ENCODE measurements at regions not wholly inside any gene's neighbourhood (a gene's known extent, or its start where the extent isn't known, plus 50 kb on each side); places are given as distances from the start of the nearest gene placed in this dataset.
"Not testable (repeated sequence)": the region's sequence is repeated elsewhere in the genome, so short reads cannot be mapped to it uniquely, and the experiment has no call there.

DNA sequence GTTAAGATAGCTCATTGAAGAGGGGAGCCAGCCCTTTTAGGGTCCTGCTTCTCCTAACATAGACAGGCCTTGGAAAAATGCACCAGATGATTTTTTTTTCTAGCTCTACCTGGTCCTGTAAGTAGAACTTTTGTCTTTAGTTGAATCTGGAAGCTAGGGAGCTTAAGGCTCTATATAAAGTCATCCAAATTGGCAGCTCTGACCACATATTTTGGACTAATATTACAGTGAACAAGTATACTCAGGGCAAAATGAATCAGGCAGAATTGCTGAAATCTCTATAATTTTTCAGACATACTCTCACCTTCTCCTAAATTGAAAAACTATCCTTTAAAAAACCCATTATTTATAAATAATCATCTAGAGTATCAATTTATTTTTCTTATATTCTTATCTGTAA lies 375.6 kb downstream of the OSTF1 start:
- no peak for DNase-seq

DNA sequence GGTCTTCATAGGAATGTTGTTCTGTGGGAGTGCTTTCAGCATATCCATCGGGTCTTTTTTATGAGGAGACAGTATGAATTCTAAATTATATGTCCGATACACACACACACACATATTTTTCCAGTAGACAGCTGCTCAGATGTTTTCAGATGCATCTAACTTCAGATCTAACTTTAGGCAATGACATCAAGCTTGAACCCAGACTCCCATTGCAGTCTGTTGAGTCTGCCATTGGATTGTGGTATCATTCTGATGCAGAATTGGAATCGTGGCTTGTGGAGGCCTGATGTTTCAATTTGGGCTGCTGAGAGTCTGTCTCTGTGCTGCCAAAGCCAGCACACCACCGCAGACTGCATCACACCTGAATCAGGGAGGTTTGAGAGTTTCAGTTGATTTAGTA lies 376.4 kb downstream of the OSTF1 start:
- no peak for DNase-seq

DNA sequence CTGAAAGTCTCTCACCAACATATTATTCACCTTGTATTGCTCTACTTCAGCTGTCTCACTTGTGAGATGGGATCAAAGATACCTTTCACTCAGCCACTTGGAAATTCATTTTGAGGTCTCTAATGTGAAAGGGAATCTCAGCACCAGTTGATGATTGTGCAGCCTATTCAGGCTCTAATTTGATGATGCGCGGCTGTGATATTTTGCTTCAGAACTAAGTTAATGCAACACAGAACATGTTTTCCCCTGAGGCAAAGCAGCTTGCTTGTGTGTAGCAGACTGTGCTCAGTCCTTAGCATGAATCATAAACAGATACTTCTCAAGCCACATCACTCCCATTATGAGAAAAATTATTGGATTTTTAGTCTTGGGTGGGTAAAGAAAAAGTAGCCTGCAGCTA lies 378.8 kb downstream of the OSTF1 start:
- no peak for DNase-seq

DNA sequence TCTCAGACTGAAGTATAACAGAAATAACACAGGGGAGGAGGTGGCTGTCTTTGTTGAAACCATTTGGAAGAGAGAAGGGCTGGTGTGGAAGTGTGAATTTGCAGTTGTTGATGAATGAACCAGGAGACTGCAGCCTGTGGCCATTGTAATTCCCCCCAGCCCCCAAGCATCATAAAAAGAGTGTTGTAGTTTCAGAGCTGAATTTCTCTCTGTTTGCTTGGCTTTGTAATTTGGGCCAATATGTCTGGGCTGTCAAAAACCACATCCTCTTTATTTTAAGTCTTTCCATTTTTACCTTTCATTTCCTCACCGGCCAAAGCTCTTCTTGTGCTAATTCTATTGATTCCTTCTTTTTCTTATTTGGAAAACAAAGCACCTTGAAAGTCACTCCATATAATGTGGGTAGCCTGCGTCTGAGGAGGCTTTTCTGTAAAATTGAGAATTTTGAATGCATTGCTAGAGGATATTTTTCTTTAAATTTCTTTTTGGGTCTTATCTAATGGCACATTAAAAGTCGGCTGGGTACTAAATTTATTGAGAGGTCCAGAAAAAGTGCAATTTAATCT lies 383.3 kb downstream of the OSTF1 start:
- DNase-seq = no peak

DNA sequence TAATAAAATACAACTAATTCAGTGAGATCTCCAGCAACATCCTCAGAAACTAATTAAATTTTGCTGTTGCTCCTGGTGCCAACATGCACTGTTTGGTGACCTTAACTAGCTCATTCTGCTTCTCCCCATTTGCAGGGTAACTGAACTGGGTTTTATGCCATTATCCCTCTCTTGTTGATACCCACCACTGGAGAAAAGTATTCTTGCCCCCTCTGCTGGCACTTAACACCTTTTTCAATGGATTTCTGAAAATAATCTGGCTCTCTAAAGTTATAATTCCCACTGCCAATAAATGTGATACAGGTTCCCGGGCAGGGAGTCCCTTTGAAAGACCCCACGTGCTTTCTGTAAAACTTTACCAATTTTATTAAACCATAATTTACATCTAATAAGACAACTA lies 394.3 kb downstream of the OSTF1 start:
- DNase-seq = no peak

DNA sequence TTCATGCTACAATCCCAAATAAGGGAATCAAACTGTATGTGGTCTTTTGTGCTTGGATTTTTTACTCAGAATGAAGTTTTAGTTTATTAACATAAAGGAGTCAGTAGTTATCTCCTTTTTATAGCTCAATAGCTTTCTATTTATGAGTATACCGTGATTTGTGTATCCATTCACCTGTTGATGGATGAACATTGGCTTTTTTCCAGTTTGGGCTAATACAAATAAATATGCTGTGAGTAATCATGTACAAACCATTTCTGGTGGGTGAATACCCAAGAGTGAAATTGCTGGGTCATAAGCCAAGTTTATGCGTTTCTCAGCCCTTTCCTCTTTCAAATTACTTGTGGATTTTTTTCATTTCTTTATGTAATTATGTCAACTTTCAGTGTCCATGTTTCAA lies 395.3 kb downstream of the OSTF1 start:
- DNase-seq = no peak

DNA sequence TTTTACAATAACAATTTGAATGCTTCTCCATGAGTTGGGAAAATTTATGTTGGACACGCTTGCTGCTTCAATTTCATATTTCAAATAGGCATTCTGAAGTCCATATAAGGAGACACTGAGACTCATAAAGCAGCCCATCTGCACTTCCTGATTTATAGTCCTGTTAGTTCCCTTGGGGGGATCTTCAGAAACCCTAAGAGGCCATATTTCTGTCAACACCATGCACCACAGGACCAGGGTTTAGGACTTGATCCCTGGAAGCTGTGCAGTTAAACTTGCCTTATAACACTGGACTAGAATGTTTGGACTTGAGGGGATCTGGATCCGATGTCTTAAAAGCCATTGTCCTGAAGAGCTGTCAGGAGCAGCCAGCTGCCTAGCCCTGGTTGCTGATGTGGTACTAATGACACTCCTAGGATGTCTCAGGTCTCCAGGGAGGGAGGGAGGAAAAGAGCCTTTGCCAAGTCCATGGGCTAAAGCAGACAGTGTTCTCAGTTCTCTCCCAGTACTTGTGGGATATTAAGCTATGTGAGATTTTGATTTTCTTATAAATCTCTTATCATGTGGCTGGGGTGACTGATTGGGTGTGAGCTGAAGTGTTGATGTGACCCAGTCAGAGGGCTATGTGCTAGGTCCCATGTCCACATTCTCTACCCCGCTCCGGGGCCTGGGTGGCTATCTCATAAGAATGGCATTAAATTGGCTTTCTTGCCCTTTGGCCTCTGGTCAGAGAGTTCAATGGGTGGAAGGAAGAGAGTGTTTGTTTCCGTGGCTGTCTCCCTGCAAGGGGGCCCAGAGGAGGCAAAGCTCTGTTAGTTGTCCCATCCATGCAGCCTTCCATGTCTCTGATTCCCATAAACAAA lies 399.8 kb downstream of the OSTF1 start:
- DNase-seq = no peak

DNA sequence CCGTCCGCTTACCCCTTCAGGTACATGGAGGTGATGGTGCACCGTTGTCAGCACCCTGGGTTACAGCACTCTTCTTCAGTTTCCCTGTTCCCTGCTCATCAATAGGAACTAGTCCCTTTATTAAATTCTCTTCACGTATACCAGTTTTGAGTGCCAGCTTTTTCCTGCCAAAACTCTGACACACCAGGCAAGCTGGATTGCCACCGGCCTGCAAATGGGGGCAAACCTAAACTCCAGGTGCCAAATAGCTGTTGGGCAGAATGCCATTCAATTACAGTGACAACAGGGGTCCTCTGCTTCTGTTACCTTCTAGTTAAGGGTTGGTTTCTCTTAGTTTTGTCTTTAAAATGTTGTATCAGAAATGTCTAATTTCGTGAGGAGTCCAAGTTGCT lies 400.4 kb downstream of the OSTF1 start:
- no peak for DNase-seq

DNA sequence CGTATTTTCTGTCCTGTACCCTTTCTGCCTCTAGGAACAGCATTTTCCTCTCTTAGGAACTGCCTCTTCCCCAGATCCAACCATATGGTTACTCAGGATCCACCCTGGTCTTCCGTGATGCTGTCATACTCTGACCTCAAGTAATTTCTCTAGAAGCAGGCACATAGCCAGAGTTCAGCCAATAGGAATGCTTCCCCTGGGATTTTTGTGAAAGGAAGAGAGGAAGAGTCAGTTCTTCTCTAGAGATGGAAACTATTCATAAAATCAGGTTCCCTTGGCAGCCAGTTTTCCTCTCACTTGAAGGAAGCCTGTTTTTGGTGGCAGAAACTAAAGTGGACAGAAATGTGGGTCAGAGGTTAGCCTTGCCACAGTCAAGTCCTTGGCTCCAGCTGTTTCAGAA lies 400.1 kb upstream of the PCSK5 start:
- no peak for DNase-seq

DNA sequence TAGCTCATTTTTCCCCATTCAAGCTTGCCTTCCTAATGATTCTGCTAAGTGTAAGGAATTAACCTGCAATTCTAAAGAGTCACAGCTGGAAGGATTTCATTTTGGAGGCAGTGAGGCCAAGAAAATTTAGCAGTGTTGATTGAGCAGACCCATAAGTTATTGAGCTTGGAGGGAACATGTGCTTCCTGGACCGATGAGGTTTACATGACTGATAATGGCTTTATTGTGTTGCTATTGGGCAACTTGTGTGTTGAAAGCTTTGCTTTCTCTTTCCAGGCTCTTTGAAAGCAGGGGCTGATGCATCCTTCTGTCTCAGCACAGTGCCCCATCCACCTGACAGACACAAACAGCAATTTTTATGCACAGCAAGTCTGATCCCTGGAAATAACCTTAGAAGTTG lies 398.9 kb upstream of the PCSK5 start:
- no peak for DNase-seq

DNA sequence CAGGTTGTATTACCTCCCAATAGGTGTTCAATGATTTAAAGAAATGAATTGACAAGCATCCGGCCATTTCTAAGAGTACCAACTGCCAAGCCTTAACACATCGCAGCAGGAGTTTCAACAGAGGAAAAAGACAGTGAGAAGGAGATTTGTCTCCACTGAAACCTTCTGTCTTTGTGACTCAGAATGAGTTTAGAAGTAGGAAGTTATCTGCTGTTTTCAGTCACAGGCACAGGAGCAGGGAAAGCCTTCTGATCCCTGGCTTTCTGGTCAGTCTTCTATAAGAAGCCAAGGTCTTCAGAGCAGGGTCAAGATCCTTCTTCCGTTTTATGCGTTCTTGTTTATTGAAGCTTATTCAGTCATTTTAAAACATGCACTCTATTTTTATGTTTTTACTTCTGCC lies 390.7 kb upstream of the PCSK5 start:
- DNase-seq = no peak

DNA sequence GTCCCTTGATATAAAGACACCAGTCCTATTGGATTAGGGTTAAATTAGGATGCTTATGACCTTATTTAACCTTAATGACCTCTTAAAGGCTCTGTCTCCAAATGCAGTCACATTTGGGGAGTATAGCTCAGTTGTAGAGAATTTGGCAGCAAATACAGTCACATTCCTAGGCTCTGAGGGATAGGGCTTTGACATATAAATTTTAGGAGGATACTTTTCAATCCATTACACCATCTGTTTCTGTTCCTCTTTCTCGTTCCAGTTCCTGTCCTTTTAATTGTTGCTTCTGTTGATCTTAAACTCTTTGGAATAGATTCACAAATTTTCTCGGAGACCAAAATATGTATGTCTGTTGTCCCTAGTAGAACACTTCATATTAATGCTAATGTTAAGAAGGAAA lies 390.0 kb upstream of the PCSK5 start:
- no peak for DNase-seq

DNA sequence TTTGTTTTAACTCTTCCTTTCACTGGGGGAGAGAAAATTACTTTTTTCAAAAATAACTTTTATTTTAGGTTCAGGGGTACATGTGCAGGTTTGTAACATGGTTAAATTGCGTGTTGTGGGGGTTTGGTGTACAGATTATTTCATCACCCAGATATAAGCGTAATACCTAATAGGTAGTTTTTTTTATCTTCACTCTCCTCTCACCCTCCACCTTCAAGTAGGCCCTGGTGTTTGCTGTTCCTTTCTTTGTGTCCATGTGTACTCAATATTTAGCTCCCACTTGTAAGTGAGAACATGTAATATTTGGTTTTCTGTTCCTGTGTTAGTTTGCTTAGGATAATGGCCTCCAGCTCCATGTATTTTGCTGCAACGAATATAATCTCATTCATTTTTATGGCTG lies 389.5 kb upstream of the PCSK5 start:
- DNase-seq = not testable (repeated sequence)

DNA sequence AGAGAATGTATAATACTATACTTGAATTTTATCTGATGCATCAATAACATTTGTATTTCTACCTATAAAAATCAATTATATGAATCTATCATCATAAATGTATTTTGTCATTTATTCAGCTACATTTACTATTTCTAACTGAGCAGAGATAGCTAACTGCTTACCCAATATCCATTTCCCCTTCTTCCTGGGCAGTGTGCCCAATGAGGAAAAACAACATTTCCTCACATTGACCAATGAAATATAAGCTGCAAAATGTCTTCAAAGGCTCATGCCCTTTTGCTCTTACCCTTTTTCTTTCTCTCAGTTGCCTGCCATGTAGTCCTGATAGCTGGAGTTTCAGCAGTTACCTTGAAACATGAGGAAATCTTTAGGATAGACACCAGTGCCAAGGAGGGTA lies 385.8 kb upstream of the PCSK5 start:
- no peak for DNase-seq

DNA sequence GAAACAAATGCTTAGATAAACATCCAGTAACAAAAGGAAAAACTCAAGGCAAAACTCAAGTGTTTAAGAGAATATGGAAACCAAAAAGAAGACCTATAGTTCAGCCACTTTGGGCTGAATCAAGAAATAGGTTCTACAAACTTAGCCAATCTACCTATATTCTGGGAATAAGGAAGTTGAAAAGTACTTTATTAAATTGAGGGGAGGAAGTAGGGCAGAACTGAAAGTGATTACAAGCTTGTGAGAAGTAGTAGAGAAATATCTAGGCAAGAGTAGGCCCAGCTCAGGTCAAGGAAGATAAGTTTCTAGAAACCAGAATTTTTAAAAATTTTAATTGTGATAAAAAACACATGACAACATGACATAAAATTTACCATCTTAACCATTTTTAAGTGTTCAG lies 384.8 kb upstream of the PCSK5 start:
- DNase-seq = no peak

DNA sequence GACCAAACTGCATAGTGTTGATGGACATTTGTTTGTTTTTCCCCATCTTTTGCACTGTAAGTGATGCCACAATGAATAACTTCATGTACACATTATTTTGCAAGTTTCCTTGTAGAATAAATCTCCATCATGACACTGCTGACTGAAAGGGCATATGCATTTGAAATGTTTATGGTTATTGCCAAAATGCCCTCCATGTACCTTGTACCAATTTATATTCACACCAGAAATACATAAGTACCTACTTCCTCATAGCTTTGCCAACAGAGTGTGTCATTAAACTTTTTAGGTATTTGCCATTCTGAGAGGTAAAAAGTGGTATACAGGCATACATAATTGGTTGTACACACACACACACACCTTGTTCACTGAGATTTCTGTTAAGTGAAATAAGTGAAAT lies 361.0 kb upstream of the PCSK5 start:
- DNase-seq = no peak

DNA sequence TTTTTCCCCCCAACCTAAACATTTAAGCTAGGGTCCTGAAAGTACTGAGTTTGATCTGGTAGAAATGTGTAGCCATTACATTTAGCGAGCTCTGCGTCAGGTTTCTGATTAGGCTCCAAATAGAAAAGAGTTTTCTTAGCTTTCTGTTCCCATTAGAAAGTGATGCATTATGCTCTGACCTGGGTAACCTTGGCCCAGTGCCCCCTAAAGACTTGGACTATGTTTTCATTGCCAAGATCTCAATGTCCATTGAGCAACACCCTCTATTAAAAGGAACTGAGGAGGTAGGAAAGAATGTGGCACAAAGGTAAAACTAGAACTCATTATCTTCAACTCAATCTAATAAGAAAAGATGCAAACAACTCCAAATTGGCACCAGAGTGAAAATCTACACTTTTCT lies 358.9 kb upstream of the PCSK5 start:
- DNase-seq = no peak

DNA sequence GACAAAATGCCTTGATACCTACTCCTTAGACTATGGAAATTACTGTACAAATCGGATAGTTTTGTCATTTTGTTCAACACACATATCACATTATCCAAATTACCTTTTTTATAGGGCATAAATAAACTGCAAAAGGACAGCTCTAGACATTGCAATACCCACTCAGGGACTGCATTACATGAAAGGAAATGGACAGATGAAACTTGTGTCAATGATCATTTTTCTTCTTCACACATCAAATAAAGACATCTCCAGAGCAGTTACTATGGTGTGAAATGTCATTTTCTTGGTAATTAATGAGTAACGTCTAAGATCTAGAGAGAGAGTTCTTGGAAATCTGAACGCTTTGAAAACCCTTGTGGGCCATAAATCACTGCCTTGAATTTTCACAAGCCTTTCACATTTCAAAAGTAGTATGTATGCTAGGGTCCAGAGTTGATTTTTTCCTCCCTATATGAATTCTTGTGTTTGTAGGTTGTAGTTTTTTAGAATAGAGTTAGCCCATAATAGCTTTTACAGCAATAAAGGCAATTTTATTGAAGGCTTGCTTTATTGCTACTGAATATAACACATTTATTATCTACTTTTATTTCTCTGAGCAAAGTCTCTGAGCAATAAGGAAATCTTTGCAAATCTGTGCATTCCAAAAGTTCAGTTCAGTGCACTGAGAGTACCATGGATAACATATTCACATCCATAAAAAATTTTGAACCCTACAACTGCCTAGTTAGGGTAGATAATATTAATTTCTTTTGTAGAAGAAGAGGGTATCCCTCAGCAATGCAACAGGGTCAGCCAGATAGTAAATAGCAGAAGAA lies 358.0 kb upstream of the PCSK5 start:
- no peak for DNase-seq

DNA sequence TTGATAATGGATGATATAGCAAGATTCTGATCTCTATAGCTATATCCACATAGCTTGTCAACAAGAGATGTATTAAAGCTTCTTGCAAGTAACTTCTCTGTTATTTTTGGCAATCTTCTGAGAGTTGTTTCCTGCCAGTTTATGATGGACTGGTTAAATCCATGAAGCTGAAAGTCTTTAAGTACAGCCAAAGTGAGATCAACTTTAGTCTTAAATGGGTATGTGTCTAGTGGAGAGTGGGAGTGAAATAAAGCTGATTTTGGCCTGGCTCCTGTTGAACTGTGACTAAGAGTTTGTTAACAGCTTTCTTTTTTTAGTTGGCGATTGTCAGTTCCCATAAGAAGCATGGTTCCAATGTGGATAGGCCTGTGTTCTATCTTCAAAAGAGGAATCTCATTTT lies 350.9 kb upstream of the PCSK5 start:
- no peak for DNase-seq

DNA sequence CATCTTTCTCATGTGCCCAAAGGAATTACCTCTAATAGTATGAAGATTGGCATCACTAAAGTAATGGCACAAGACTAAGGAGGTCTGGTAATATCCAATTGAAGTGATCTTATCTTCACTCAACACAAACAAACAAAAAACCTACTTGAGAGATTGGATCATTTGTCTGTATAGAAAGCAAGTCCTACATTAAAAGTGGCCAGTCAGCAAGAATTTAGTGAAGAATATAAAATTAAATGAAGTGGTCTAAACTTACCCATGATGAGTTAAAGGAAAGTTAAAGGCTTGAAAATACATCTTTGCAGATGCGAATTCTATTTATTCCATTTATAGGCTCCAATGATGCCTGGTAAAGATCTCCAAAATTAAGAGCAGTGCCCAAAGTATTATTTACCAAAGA lies 350.3 kb upstream of the PCSK5 start:
- no peak for DNase-seq

DNA sequence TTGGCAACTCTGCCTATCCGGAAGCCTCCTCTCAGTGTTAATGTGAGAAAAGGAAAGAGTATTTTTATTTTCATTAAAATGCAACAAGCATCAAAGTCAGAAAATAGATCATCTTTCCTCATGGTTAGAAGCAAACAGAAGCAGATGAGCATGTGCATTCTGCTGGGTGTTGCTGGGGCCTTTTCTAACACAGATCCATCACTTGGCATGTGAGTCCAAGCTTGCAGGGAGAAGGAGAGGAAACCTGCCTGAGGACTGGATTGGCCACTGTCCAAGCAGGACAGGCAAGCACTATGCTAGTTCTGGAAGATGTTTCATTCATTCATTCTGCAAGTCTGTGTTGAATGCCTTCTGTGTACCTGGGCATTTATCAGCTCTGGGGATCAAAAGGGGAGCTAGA lies 348.7 kb upstream of the PCSK5 start:
- DNase-seq = no peak

DNA sequence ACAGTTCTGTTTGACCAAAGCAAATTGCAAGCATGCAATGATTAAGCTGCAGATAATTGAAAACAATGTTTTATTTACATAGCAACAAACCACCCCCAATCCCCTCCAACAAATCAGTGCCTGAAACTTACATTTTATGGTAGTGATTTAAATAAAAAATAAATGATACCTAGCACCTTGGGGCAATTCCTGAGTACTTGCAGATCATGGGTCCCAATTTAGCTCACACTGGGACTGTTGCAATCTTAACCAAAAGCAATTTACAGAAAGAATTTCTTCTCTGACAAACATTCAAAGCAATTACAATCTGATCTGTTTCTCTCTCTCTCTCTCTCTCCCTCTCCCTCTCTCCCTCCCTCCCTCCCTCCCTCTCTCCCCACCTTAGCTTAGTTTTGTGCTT lies 345.7 kb upstream of the PCSK5 start:
- DNase-seq = no peak

DNA sequence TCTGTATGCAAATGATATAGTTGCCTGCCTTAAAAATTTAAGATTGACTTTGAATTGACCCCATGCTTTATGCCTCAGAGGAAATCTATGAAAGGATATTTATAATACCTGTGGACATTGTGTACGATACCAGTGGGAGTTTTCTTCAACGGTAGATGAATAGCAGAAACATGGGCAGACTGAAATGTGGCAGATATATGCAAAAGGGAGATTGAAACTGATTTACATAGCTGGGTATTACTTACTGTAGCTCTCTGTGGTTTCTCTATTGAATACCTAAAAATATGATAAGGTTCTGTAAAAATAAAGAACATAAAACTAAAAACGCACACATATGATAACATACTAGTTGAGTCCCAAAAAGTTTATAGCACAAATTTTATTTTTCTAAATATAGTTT lies 345.2 kb upstream of the PCSK5 start:
- no peak for DNase-seq

DNA sequence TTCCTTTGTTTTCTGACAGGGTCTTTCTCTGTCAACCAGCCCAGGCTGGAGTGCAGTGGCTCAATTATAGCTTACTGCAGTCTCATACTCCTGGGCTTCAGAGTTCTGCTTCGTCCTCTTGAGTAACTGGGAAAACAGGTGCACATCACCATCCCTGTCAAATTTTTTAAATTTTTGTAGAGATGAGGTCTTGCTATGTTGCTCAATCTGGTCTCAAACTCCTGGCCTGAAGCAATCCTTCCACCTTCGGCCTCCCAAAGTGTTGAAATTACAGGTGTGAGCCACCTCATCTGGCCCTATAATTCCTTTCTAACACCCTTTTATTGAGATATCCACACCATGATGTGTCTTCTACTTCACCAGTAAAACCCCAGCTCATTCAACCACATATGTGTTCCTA lies 341.6 kb upstream of the PCSK5 start:
- no peak for DNase-seq
